Activated CD4-positive, alpha-beta T cell treated with anti-CD3 and anti-CD28 coated beads, Interleukin-2, amount 10 ng/mL, durations not matched to agents 7 days and 5 days (primary cell): ENCODE measurements at regions not wholly inside any gene's neighbourhood (a gene's known extent, or its start where the extent isn't known, plus 50 kb on each side); places are given as distances from the start of the nearest gene placed in this dataset.

Source experiments
- CTCF ChIA-PET: fragments of 350-600 bp; sonication (Branson Sonifier 250); formaldehyde crosslinking; loops from one replicate; lab custom pipeline; 2021; ENCODE audit warnings: antibody characterized with exemption; lab: Charles Lee
- POLR2A ChIA-PET: fragments of 350-600 bp; sonication (Branson Sonifier 250); formaldehyde crosslinking; loops from one replicate; lab custom pipeline; 2021; ENCODE audit warnings: antibody characterized with exemption; lab: Charles Lee
- DNase-seq: peaks from one replicate; pipeline ENCODE4 v3.0.0-alpha.2; 2020
- H3K27ac Mint-ChIP-seq: one replicate; pipeline ENCODE4 v1.8.0; 2021; ENCODE audit warnings: mild to moderate bottlenecking, moderate library complexity, mixed read lengths
- H3K27me3 Mint-ChIP-seq: one replicate; pipeline ENCODE4 v1.8.0; 2021; ENCODE audit warnings: mixed read lengths
- H3K36me3 Mint-ChIP-seq: one replicate; pipeline ENCODE4 v1.8.0; 2021; ENCODE audit warnings: low read depth, mixed read lengths
- H3K4me1 Mint-ChIP-seq: one replicate; pipeline ENCODE4 v1.8.0; 2021; ENCODE audit warnings: mixed read lengths
- H3K4me3 Mint-ChIP-seq: one replicate; pipeline ENCODE4 v1.8.0; 2021; ENCODE audit warnings: mild to moderate bottlenecking, moderate library complexity, mixed read lengths
- H3K9me3 Mint-ChIP-seq: one replicate; pipeline ENCODE4 v1.8.0; 2021; ENCODE audit warnings: mixed read lengths

DNA sequence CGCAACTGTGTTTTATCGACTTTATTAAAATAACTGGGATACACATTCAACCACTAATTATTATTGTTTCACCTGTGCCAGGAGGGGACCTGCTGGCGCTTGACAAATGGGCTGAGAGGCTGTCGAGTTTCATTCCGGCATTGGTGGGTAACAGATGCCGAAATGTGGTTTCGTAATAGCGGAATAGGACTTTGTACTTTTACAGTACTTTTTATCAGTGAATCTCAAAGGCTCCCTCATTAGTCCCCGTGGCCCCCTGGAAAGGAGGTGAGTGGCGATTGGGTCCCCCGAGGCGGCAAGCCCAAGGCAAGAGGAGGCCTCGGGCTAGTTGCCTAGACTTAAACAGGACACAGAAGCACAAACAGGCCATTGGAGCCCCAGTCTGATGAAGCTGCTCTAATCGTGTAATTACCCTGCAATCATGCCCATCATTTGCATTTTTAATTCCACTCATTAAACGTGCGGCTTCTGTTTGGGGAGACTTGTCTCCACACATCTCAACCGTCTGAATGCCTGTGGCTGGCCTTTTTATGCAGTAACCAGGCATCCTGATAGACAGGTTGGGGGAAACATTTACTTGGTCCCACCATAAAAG lies 193.2 kb downstream of the INO80D start:
- CTCF ChIA-PET, result no interaction called here
- H3K4me1 Mint-ChIP-seq, result no peaks in the 10 kb centered on the region

DNA sequence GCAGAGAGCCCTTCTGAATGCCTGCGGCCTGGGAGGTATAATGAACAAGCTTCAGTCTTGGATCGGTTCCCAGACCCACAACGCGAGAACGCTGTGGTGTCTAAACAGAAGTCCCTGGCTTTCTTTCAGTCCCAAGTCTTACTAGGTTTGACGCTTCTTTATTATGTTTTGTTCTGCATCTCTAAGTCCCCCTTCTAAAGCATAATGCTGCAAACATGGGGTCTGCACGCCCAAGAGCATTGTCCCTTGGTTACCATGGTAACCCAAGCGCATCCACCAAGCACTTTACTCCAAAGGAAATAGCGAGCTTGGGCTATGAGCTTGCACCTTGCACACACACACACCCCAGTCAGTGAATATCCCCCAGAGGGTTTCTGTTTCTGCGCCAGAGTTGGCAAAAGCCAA lies 193.7 kb downstream of the INO80D start:
- DNase-seq, result no peak
- CTCF ChIA-PET, result interaction anchor here (0.6 kb wide), 1 partner anchor 1959 kb away, joined by 3 read pairs; no protein-coding TSS in a partner anchor
- Mint-ChIP-seq H3K27me3 (peaks cover 2% of the 10 kb centered on the region), H3K36me3 (no peaks in the 10 kb centered on the region), H3K4me3 (no peak overlapping the region), H3K9me3 (no peaks in the 10 kb centered on the region), H3K4me1 (no peaks in the 10 kb centered on the region), H3K27ac (no peak overlapping the region)
- POLR2A ChIA-PET, result no interaction called here

More for the DNA sequence above, 193.2 kb downstream of the INO80D start:
- no peak for DNase-seq
- Mint-ChIP-seq H3K27me3 (peaks cover 2% of the 10 kb centered on the region), H3K4me3 (no peak overlapping the region), H3K27ac (no peak overlapping the region), H3K36me3 (no peaks in the 10 kb centered on the region), H3K9me3 (no peaks in the 10 kb centered on the region)
- POLR2A ChIA-PET, result no interaction called here

DNA sequence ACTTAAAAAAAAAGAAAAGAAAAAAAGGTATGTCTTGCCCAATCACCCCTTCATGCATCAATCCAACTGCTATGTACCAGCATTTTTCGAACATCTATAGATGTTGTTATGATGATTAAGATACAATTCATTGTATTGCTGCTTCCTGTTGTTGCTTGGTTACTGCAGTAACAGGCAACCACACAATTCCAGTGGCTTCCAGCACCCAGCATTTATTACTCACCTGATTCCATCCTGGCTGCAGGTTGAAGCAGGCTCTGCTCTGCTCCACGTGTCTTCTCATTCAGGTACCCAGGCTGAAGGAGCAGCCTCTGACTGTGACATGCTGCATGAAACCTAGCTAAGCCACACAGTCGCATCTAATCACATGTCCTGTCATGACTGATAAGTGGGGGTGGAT lies 196.9 kb downstream of the INO80D start:
- H3K27me3 Mint-ChIP-seq, result peaks cover 3% of the 10 kb centered on the region
- POLR2A ChIA-PET, result no interaction called here
- H3K9me3 Mint-ChIP-seq, result no peaks in the 10 kb centered on the region

DNA sequence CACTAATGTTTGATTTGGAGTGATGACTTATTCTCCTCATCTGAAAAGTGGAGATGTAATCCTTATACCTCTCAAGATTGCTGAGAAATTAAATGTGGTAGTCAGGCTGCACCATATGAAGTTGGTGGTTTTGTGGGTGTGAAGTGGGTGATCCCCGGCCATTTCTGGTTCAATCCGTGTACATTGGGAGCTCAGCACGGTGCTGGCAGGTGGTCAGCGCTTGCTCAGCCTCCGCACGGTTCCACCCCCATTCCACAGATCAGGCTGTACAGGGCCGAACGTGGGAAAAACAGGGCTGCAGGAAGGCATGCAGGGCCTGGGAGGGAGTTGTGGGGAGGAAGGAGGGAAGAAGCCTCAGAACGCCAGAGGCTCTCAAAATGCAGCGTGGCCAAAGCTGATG lies 198.3 kb downstream of the INO80D start:
- Mint-ChIP-seq H3K4me3 (no peak overlapping the region), H3K36me3 (no peaks in the 10 kb centered on the region), H3K27ac (no peak overlapping the region), H3K9me3 (no peaks in the 10 kb centered on the region), H3K27me3 (peaks cover 7% of the 10 kb centered on the region), H3K4me1 (no peaks in the 10 kb centered on the region)
- CTCF ChIA-PET, result no interaction called here
- POLR2A ChIA-PET, result no interaction called here
- no peak for DNase-seq

More for the DNA sequence above, 196.9 kb downstream of the INO80D start:
- Mint-ChIP-seq H3K36me3 (no peaks in the 10 kb centered on the region), H3K27ac (no peak overlapping the region), H3K4me3 (no peak overlapping the region), H3K4me1 (no peaks in the 10 kb centered on the region)
- CTCF ChIA-PET, result no interaction called here
- no peak for DNase-seq

DNA sequence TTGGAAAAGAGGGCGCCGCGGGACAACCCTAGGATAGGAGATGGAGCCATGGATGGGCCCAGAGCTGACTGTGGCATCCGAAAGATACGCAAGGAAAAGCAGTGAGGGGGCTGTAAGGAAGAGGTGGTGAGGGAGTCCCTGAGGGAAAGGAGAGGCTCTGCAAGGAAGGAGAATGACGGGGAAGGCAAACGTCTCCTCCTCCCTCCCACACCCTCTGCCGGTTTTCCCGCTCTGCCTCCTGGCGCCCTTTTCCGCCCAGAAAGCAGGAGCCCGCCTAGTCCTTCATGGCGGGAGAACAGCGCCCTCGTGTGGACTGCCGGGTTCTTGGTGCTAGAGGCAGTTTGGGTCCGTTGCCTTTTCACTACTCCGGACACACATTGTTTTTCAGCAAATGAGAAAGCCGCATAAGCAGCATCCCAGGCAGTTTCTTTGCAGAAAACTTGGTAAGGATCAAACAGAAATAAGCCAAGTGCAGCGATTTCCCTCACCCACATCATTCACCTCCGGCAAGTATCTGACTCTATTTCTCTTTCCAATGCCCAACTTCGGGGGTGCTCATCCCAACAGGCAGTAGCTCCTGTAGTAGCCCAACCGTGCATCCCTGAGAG lies 200.4 kb downstream of the INO80D start:
- ChIA-PET CTCF (interaction anchor here (0.8 to 1.6 kb wide), 4 partner anchors 12 to 109 kb away, joined by 3 to 5 read pairs (median 3); no protein-coding TSS in a partner anchor), POLR2A (no interaction called here)
- H3K9me3 Mint-ChIP-seq, result no peaks in the 10 kb centered on the region
- no peaks in the 10 kb centered on the region for H3K36me3 Mint-ChIP-seq
- no peak overlapping the region for H3K27ac Mint-ChIP-seq
- H3K4me3 Mint-ChIP-seq, result no peak overlapping the region
- peaks cover 10% of the 10 kb centered on the region for H3K27me3 Mint-ChIP-seq
- H3K4me1 Mint-ChIP-seq, result no peaks in the 10 kb centered on the region
- peak; percentile 70 for DNase-seq

DNA sequence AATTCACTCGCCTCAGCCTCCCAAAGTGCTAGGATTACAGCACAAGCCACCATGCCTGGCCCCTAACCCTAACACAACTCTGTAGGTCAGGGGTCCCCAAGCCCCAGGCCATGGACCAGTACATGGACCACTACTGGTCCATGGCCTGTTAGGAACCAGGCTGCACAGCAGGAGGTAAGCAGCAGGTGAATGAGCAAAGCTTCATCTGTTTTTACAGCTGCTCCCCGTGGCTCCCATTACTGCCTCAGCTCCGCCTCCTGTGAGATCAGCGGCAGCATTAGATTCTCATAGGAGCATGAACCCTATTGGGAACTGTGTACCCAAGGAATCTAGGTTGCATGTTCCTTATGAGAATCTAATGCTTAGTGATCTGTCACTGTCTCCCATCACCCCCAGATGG lies 201.7 kb downstream of the NRP2 start:
- Mint-ChIP-seq H3K36me3 (no peaks in the 10 kb centered on the region), H3K27me3 (peaks cover 10% of the 10 kb centered on the region), H3K4me1 (no peaks in the 10 kb centered on the region), H3K4me3 (no peak overlapping the region), H3K27ac (no peak overlapping the region), H3K9me3 (no peaks in the 10 kb centered on the region)
- CTCF ChIA-PET, result no interaction called here
- POLR2A ChIA-PET, result no interaction called here
- DNase-seq, result no peak

DNA sequence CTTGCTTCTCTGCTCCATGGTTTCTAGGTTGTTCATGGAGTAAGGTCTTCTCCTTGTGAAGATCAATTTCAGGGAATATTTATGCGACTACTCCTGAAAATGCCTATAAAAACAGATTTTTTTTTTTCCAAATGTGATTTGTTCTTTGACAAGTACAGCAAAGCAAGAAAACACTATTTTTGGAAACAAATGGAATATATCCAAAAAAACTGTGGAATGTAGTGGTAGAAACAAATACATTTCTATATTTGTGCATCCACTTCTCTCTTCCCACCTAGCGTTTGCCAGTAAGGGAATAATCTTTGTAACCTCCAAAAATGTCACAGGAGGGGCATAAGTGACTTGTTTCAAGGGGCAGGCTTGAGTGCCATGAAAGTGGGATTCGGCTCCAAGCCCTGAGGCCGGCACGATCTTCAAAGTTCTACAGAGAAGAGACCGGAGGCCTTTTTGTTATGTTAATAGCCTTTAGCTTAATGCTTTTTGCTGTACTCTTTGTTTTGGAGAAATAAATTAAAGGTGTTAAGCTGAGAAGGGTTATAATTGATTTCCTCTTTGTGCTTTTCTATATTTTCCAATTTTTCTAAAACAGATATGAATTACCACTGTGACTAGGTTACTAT lies 200.6 kb downstream of the NRP2 start:
- no peak overlapping the region for H3K27ac Mint-ChIP-seq
- no peak overlapping the region for H3K4me3 Mint-ChIP-seq
- POLR2A ChIA-PET, result interaction anchor here (0.6 kb wide), 1 partner anchor 759 kb away, joined by 5 read pairs; no protein-coding TSS in a partner anchor
- H3K9me3 Mint-ChIP-seq, result no peaks in the 10 kb centered on the region
- CTCF ChIA-PET, result no interaction called here
- H3K4me1 Mint-ChIP-seq, result no peaks in the 10 kb centered on the region
- no peaks in the 10 kb centered on the region for H3K36me3 Mint-ChIP-seq
- no peak for DNase-seq
- H3K27me3 Mint-ChIP-seq, result peaks cover 10% of the 10 kb centered on the region

DNA sequence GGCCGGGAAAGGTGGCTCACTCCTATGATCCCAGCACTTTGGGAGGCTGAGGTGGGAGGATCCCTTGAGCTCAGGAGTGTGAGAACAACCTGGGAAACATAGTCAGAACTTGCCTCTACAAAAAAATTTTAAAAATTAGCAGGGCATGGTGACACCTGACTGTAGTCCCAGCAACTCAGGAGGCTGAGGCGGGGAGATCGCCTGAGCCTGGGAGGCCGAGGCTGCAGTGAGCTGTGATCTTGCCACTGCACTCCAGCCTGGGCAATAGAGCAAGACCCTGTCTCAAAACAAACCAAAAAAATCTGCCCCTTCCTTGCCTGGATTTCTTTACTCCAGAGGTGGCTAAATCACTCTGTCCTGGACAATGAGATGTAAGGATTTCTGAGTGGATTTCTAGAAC lies 197.7 kb downstream of the NRP2 start:
- Mint-ChIP-seq H3K4me1 (no peaks in the 10 kb centered on the region), H3K36me3 (no peaks in the 10 kb centered on the region), H3K27ac (no peak overlapping the region), H3K27me3 (peaks cover 14% of the 10 kb centered on the region), H3K9me3 (no peaks in the 10 kb centered on the region), H3K4me3 (no peak overlapping the region)
- DNase-seq, result no peak
- ChIA-PET POLR2A (interaction anchor here (0.6 kb wide), 1 partner anchor 1613 kb away, joined by 3 read pairs; no protein-coding TSS in a partner anchor), CTCF (no interaction called here)

DNA sequence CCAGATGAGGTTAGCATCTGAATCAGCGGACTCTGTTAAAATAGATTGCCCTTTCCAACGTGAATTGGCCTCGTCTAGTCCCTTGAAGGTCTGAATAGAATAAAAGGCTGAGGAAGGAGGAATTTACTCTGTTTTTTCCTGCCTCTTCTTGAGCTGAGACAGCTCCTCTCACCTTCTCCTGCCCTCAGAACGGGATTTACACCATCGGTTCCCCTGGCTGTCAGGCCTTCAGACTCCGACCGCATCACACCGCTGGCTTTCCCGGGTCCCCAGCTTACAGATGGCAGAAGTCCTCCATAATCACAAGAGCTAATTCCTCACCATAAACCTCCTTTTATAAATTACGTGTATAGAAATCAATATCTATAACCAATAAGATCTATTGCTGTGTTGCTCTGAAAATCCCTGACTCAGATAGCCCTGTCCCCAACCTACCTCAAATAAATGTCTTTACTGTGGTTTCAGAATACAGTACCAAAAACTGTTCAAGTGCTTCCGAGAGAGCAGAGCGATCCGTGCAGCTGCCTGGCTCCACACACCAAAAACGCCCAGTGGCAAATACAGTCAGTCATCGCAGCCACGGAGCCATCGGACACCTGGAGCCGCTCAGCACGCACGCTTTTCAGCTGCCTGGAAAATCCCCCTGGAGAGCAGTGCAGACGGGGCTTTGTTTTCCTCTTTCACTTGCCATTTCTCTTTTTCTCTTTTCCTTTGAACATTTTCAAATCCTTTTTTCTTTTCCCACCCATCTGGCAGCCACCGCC lies 196.9 kb downstream of the NRP2 start:
- Mint-ChIP-seq H3K4me1 (no peaks in the 10 kb centered on the region), H3K36me3 (no peaks in the 10 kb centered on the region), H3K27ac (no peak overlapping the region), H3K9me3 (no peaks in the 10 kb centered on the region), H3K4me3 (no peak overlapping the region), H3K27me3 (peaks cover 12% of the 10 kb centered on the region)
- no peak for DNase-seq
- POLR2A ChIA-PET, result no interaction called here
- CTCF ChIA-PET, result no interaction called here

DNA sequence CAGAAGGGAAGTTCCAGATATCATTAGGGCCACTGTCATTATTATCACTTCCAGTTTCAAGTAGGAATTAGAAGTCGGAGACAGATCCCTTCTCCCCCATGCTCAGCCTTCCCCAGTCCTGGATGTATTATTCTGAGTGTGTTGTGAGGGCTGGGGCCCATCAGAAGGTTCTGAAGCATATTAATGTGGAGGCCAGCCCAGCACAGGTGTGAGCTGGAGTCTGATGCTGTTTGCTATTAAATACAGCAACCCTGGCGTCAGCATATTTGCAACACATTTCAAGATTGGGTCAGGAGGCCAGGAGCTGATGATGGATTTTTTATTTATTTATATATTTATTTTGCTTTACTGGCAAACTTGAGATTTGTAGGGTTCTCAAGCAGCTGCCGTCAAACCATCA lies 195.2 kb downstream of the NRP2 start:
- POLR2A ChIA-PET, result no interaction called here
- no peak overlapping the region for H3K4me3 Mint-ChIP-seq
- no peak for DNase-seq
- CTCF ChIA-PET, result no interaction called here
- no peaks in the 10 kb centered on the region for H3K9me3 Mint-ChIP-seq
- no peaks in the 10 kb centered on the region for H3K4me1 Mint-ChIP-seq
- H3K27me3 Mint-ChIP-seq, result peaks cover 9% of the 10 kb centered on the region
- no peak overlapping the region for H3K27ac Mint-ChIP-seq
- no peaks in the 10 kb centered on the region for H3K36me3 Mint-ChIP-seq

DNA sequence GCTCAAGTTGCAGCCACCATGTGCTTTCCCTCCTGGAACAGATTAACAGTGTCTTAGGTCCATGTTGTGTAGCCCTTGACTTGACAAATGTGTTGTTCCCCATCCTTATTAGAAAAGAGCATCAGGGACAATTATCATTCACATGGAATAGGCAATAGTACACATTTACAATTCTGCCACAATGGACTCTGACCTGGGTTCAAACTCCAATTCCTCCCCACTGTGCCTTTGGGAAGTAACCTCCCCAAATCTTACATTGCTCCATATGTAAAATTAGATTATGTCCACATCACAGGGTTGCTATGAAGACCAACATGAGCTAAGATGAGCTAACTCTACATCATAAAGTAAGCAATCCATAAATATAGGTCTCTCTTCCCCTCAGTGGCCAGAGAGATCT lies 193.8 kb downstream of the NRP2 start:
- Mint-ChIP-seq H3K9me3 (no peaks in the 10 kb centered on the region), H3K27me3 (peaks cover 11% of the 10 kb centered on the region), H3K4me3 (no peak overlapping the region), H3K36me3 (no peaks in the 10 kb centered on the region), H3K4me1 (no peaks in the 10 kb centered on the region), H3K27ac (no peak overlapping the region)
- CTCF ChIA-PET, result no interaction called here
- POLR2A ChIA-PET, result no interaction called here
- DNase-seq, result no peak

DNA sequence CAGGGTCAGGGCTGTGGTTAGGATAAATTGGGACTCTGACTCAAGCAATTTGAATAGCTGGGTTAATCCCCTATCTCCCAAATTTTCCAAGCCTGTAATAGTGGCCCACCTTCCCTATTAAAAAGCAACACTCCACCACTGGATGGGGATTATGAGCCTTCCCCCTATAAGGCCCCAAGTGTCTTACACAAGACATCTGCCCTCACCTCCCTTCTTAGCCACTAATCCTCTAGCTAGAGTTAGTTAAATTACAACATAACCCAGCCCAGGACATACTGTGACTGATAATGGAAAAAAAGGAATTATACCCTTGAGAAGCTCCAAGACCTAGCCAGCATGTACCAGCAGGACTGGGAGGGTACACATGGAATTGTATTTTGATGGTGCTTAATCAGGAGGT lies 190.4 kb downstream of the NRP2 start:
- H3K27me3 Mint-ChIP-seq, result peaks cover 13% of the 10 kb centered on the region
- ChIA-PET POLR2A (no interaction called here), CTCF (interaction anchor here (0.5 to 0.7 kb wide), 2 partner anchors 86 to 106 kb away, joined by 3 read pairs; no protein-coding TSS in a partner anchor)
- H3K4me3 Mint-ChIP-seq, result no peak overlapping the region
- H3K9me3 Mint-ChIP-seq, result no peaks in the 10 kb centered on the region
- no peaks in the 10 kb centered on the region for H3K36me3 Mint-ChIP-seq
- H3K27ac Mint-ChIP-seq, result no peak overlapping the region
- H3K4me1 Mint-ChIP-seq, result peaks cover 19% of the 10 kb centered on the region
- no peak for DNase-seq

DNA sequence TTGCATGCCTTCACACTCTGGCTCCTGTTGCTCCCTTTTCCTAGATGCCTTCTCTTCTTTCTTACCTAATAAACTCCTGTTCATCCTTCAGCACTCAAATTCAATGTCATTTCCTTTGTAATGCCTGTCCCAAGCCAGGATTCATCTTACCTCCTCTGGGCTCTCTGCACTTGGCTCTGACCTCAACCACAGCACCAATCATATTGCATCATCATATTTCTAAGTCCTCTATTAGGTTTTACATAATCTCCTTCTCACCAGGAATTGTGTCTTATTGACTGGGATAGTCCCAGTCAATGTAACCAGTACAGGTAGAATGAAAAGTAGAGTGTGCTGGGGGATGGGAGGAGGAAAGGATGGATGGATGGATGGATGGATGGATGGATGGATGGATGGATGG lies 187.1 kb downstream of the NRP2 start:
- H3K9me3 Mint-ChIP-seq, result no peaks in the 10 kb centered on the region
- H3K27me3 Mint-ChIP-seq, result peaks cover 12% of the 10 kb centered on the region
- CTCF ChIA-PET, result no interaction called here
- POLR2A ChIA-PET, result no interaction called here
- H3K4me1 Mint-ChIP-seq, result peaks cover 20% of the 10 kb centered on the region
- no peaks in the 10 kb centered on the region for H3K36me3 Mint-ChIP-seq
- H3K27ac Mint-ChIP-seq, result no peak overlapping the region
- DNase-seq, result no peak
- H3K4me3 Mint-ChIP-seq, result no peak overlapping the region
